Karpas-422 (cell line): ENCODE measurements at regions not wholly inside any gene's neighbourhood (a gene's known extent, or its start where the extent isn't known, plus 50 kb on each side); places are given as distances from the start of the nearest gene placed in this dataset.

Experiments
- DNase-seq: peaks from one replicate; pipeline ENCODE4 v3.0.0-alpha.2; 2015
- H2AFZ ChIP-seq: fragments of 200-600 bp; sonication (generic); 2 replicates; pipeline ENCODE4 v1.6.1; 2014; ENCODE audit warnings: antibody characterized with exemption, low read length, mixed read lengths
- H3K27ac ChIP-seq: fragments of 200-600 bp; sonication (generic); 2 replicates; pipeline ENCODE4 v1.5.1; 2014; ENCODE audit warnings: mild to moderate bottlenecking, low read length, moderate library complexity
- H3K27me3 ChIP-seq: fragments of 200-600 bp; sonication (generic); 2 replicates; pipeline ENCODE4 v1.6.1; 2014; ENCODE audit warnings: low read length, mixed read lengths
- H3K36me3 ChIP-seq: fragments of 200-600 bp; sonication (generic); 2 replicates; pipeline ENCODE4 v1.6.1; 2014; ENCODE audit warnings: low read length, mixed read lengths; ENCODE audit not compliant: insufficient read depth
- H3K4me1 ChIP-seq: fragments of 200-600 bp; sonication (generic); 2 replicates; pipeline ENCODE4 v1.6.1; 2014; ENCODE audit warnings: mild to moderate bottlenecking, low read length, mixed read lengths
- H3K4me2 ChIP-seq: fragments of 200-600 bp; sonication (generic); 2 replicates; pipeline ENCODE4 v1.6.1; 2014; ENCODE audit warnings: low read length, low read depth, mild to moderate bottlenecking; ENCODE audit not compliant: poor library complexity, severe bottlenecking
- H3K4me3 ChIP-seq: fragments of 200-600 bp; sonication (generic); 2 replicates; pipeline ENCODE4 v1.5.1; 2014; ENCODE audit warnings: mild to moderate bottlenecking, antibody characterized with exemption, low read length, mixed read lengths
- H3K79me2 ChIP-seq: fragments of 200-600 bp; sonication (generic); 2 replicates; pipeline ENCODE4 v1.6.1; 2014; ENCODE audit warnings: mild to moderate bottlenecking, low read length, mixed read lengths
- H3K9ac ChIP-seq: fragments of 200-600 bp; sonication (generic); 2 replicates; pipeline ENCODE4 v1.6.0; 2014; ENCODE audit warnings: low read length
- H3K9me2 ChIP-seq: fragments of 200-600 bp; sonication (generic), shearing (Covaris generic); replicated peaks from 2 replicates; pipeline ENCODE4 v1.6.0; 2014; ENCODE audit warnings: mild to moderate bottlenecking, low read length, moderate library complexity; ENCODE audit not compliant: insufficient read depth
- H3K9me3 ChIP-seq: fragments of 300-700, 200-600 bp; sonication (generic); 2 replicates; pipeline ENCODE4 v1.6.1; 2014; ENCODE audit warnings: low read length, mixed read lengths
- H4K20me1 ChIP-seq: fragments of 200-600 bp; sonication (generic); 2 replicates; pipeline ENCODE4 v1.6.1; 2014; ENCODE audit warnings: mild to moderate bottlenecking, antibody characterized with exemption, low read length, low read depth; ENCODE audit not compliant: insufficient read depth

DNA sequence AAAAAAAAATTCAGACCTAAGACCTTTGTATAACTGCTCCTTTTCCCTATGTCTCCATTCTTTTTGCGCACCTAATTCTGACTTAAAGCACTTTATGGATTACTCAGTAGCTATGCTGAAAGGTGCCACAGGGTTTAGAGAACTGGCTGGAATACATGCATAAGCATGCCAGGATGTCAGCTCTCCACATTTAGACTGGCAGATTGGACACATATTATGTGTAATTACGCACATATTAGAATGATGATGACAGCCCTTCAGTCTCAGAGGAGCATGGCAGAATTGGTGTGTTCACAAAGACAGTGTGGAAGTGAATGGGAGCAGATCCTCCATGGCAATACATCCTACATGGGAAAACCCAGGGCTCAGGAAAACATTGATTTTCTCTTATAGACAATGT, 108.1 kb upstream of the LSAMP start:
- no peak overlapping the region for H2AFZ ChIP-seq
- no peaks in the 10 kb centered on the region for H3K79me2 ChIP-seq
- H3K27ac ChIP-seq: no peak overlapping the region
- H3K9me2 ChIP-seq: 0 out of 2 replicates have a peak, but pooled peaks cover 4% of the 10 kb centered on the region
- DNase-seq: no peak
- no peak overlapping the region for H3K9ac ChIP-seq
- H3K27me3 ChIP-seq: no peaks in the 10 kb centered on the region
- no peak overlapping the region for H3K4me3 ChIP-seq
- H3K4me2 ChIP-seq: no peak overlapping the region
- no peaks in the 10 kb centered on the region for H3K9me3 ChIP-seq
- H3K4me1 ChIP-seq: no peaks in the 10 kb centered on the region
- no peaks in the 10 kb centered on the region for H4K20me1 ChIP-seq
- no peaks in the 10 kb centered on the region for H3K36me3 ChIP-seq

DNA sequence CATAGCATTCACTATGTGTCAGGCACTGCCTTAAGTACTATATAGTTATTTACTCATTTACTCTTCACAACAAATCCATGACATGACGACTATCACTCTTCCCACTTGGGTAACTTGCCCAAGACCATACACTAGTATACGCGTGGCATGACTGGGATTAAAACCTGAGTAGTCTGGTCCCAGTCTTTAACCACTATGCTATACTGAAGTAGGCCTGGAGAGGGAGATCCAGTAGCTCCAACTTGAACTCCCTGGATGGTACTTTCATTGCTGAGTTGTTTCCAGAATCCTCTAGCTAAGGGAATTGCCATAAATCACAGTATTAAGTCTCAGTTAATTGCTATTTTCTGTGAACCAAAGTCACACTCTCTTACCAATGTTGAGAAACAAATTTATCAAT, 116.2 kb upstream of the LSAMP start:
- 0 out of 2 replicates have a peak, but pooled peaks cover 4% of the 10 kb centered on the region for H3K9me2 ChIP-seq

DNA sequence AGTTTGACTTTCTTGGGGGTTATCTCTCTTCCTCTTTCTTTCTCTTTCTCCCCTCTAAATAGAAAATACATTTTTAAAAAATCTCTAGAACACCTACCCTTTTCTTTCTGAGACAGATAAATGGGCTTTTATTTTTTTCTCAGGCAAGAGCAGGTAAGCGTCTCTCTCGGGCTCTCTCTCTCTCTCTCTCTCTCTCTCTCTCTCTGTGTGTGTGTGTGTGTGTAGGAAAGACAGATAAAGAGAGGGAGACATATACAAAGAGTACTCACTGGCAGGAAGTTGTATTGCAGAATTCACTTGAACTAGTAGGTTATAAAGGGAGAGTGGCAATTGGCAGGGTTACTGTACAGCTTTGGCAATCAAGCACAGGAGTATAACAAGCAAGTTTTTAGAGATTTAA, 118.1 kb upstream of the LSAMP start:
- H3K9me3 ChIP-seq: no peaks in the 10 kb centered on the region
- no peak overlapping the region for H3K9ac ChIP-seq
- H3K4me3 ChIP-seq: no peak overlapping the region
- H4K20me1 ChIP-seq: no peaks in the 10 kb centered on the region
- H3K27ac ChIP-seq: no peak overlapping the region
- H3K27me3 ChIP-seq: no peaks in the 10 kb centered on the region
- no peaks in the 10 kb centered on the region for H3K4me1 ChIP-seq
- no peak overlapping the region for H3K4me2 ChIP-seq
- H2AFZ ChIP-seq: no peak overlapping the region
- no peaks in the 10 kb centered on the region for H3K79me2 ChIP-seq
- no peaks in the 10 kb centered on the region for H3K9me2 ChIP-seq
- DNase-seq: no peak
- H3K36me3 ChIP-seq: no peaks in the 10 kb centered on the region

More for the DNA sequence above, 116.2 kb upstream of the LSAMP start:
- no peak for DNase-seq
- Histone ChIP-seq H2AFZ (no peak overlapping the region), H3K4me3 (no peak overlapping the region), H3K9ac (no peak overlapping the region), H4K20me1 (no peaks in the 10 kb centered on the region), H3K4me2 (no peak overlapping the region), H3K27me3 (no peaks in the 10 kb centered on the region), H3K36me3 (no peaks in the 10 kb centered on the region), H3K9me3 (no peaks in the 10 kb centered on the region), H3K4me1 (no peaks in the 10 kb centered on the region), H3K27ac (no peak overlapping the region), H3K79me2 (no peaks in the 10 kb centered on the region)

DNA sequence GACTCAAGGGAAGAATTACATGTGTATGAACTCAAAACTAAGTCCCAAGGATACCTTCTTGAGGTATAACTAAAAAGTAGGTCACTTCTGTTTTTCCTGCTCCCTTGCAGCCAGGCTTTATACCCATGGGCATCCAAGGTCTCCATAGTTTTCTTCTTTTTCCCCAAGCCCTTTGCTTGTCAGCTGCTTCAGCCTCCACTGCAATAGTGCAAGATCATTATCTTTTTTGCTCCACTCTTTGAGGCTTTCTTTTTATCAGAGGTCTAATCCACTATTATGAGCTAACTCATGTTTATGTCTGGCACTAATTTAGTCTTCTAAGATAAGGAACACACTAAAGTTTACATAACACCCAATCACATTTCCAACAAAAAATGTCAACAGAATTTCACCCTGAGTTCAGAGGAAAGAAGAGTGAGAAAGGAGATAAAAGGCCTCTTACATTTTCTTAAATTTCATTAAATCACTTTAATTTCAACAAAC, 121.2 kb upstream of the LSAMP start:
- H3K79me2 ChIP-seq: no peaks in the 10 kb centered on the region
- no peaks in the 10 kb centered on the region for H3K36me3 ChIP-seq
- no peak overlapping the region for H3K4me2 ChIP-seq
- H3K9me3 ChIP-seq: peaks cover 3% of the 10 kb centered on the region; the same call in 1 of the 2 replicates
- no peak overlapping the region for H2AFZ ChIP-seq
- H3K9me2 ChIP-seq: no peaks in the 10 kb centered on the region
- no peaks in the 10 kb centered on the region for H3K27me3 ChIP-seq
- no peak overlapping the region for H3K9ac ChIP-seq
- no peak overlapping the region for H3K27ac ChIP-seq
- DNase-seq: no peak
- H3K4me3 ChIP-seq: no peak overlapping the region
- H3K4me1 ChIP-seq: no peaks in the 10 kb centered on the region
- no peaks in the 10 kb centered on the region for H4K20me1 ChIP-seq

DNA sequence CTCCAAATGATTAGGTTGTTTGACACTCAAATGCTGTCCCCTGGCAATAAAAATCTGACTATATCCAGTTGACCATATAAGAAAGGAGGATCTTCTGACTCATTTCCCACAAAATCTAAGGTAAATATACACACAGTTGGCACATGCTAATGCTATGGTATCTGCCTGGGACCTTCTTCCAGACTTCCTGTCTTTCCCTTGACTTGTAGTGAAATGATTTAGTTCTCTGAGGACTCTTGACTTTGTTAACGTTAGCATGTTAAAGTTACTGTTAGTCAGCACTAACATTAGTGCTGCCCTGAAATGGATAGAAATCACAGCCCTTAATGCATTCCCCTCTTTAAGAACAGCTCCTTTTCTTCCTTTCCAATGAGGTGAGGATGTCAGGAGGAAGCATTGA, 124.3 kb upstream of the LSAMP start:
- H3K4me1 ChIP-seq: no peaks in the 10 kb centered on the region
- H3K79me2 ChIP-seq: no peaks in the 10 kb centered on the region
- no peak overlapping the region for H3K4me3 ChIP-seq
- H3K4me2 ChIP-seq: no peak overlapping the region
- H3K9me2 ChIP-seq: no peaks in the 10 kb centered on the region
- H3K27ac ChIP-seq: no peak overlapping the region
- no peak for DNase-seq
- H4K20me1 ChIP-seq: no peaks in the 10 kb centered on the region
- peaks cover 3% of the 10 kb centered on the region; the same call in 1 of the 2 replicates for H3K9me3 ChIP-seq
- H2AFZ ChIP-seq: no peak overlapping the region
- no peaks in the 10 kb centered on the region for H3K36me3 ChIP-seq
- no peaks in the 10 kb centered on the region for H3K27me3 ChIP-seq
- H3K9ac ChIP-seq: no peak overlapping the region

DNA sequence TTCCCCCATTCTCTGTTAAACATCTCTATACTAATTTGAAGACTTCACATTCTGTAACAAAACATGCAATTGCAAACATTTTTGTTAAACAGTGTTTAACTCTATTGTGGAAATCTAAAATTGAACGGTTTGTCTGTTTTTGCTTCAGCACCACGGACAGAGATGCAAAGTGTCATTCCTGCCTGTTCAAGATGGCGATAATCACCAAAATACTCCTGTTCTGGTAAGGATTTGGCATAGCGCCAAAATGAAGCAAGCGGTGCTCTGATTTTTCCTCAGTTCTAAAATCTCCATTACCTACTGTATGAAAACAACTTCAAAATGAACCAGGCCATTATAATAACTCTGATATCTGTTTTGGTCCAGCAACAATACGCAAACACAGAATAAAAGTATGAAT, 129.7 kb upstream of the TUSC7 start:
- Histone ChIP-seq H3K27ac (no peak overlapping the region), H2AFZ (no peak overlapping the region), H3K4me3 (no peak overlapping the region), H3K9me3 (no peaks in the 10 kb centered on the region), H3K36me3 (no peaks in the 10 kb centered on the region), H3K4me1 (no peaks in the 10 kb centered on the region), H4K20me1 (no peaks in the 10 kb centered on the region), H3K79me2 (no peaks in the 10 kb centered on the region), H3K27me3 (no peaks in the 10 kb centered on the region), H3K4me2 (no peak overlapping the region), H3K9ac (no peak overlapping the region), H3K9me2 (no peaks in the 10 kb centered on the region; the same call in 1 of the 2 replicates)
- no peak for DNase-seq

DNA sequence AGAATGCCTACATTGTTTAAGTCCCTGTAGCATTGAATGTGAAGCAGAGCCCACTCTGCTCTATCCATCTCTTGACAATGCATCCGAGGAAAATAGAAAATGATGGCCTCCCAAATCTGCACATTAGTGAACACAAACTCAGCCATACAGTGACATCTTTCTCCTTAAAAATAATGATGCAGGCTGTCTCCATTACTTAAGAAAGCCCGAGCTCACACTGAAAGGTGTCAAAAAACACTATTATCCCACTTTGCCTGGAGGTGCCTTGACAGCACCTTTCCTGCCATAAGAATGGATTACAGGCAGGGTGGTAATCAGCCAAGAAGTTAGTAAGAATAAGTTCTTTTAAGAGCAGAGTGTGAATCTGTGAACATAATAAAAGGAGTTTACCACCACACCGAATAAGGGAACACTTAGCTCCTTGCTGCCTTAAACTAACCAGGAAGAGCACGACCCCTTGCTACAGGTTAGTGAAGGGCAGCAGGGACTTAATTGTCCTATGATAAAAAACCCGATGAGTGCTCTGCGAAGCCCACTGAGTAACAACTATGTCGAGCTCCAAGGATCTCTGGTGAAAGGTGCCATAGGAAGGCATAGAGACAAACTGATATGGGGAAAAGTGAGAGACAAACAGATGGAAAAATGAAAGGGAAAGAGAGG, 123.2 kb upstream of the TUSC7 start:
- Histone ChIP-seq H3K9ac (no peak overlapping the region), H3K9me3 (no peaks in the 10 kb centered on the region), H3K9me2 (peaks cover 7% of the 10 kb centered on the region; the same call in 1 of the 2 replicates), H3K4me1 (no peaks in the 10 kb centered on the region), H4K20me1 (no peaks in the 10 kb centered on the region), H3K36me3 (no peaks in the 10 kb centered on the region), H3K27me3 (no peaks in the 10 kb centered on the region), H3K79me2 (no peaks in the 10 kb centered on the region), H2AFZ (no peak overlapping the region), H3K27ac (no peak overlapping the region), H3K4me2 (no peak overlapping the region), H3K4me3 (no peak overlapping the region)
- DNase-seq: no peak

DNA sequence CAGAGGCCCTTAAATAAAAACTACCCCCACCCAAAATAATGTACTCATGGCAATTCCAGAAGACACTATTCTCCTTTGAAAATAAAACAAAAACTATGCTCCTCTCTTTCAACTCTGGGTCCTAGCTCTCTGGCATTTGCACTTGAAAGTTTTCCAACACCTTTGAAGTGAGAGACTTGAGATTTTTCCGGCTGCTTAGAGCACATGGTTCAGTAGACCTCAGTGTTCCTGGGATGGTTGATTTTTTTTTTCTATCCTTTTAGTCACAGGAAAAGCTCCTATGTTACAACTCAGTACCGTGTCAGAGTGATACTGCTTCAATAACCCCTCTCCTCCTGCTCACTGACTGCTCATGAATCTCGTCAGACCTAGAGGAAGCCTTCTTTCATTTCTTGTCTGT, 118.3 kb upstream of the TUSC7 start:
- H3K27me3 ChIP-seq: no peaks in the 10 kb centered on the region
- no peak overlapping the region for H3K4me3 ChIP-seq
- no peaks in the 10 kb centered on the region for H3K36me3 ChIP-seq
- peaks cover 7% of the 10 kb centered on the region; the same call in 1 of the 2 replicates for H3K9me2 ChIP-seq
- H4K20me1 ChIP-seq: no peaks in the 10 kb centered on the region
- no peak overlapping the region for H3K9ac ChIP-seq
- H3K4me1 ChIP-seq: no peaks in the 10 kb centered on the region
- H3K27ac ChIP-seq: no peak overlapping the region
- H3K9me3 ChIP-seq: no peaks in the 10 kb centered on the region
- no peak overlapping the region for H3K4me2 ChIP-seq
- no peak overlapping the region for H2AFZ ChIP-seq
- no peaks in the 10 kb centered on the region for H3K79me2 ChIP-seq
- no peak for DNase-seq
